Liver (tissue), 8 donors: ENCODE measurements at regions not wholly inside any gene's neighbourhood (a gene's known extent, or its start where the extent isn't known, plus 50 kb on each side); places are given as distances from the start of the nearest gene placed in this dataset.

Experiments used
- DNase-seq: peaks from one replicate; pipeline ENCODE4 v3.0.0-alpha.2; 2017; ENCODE audit warnings: low spot score
- H3K27ac ChIP-seq, 2 donors: one replicate each; pipeline ENCODE4 v1.7.0; 2013; ENCODE audit warnings: inconsistent platforms in 2 of 2, low read length in 2 of 2, control low read depth in 1 of 2, low read depth in 1 of 2, mild to moderate bottlenecking in 1 of 2
- H3K27me3 ChIP-seq, 4 donors: one replicate each; pipeline versions ENCODE4 v1.6.1 to v1.7.0; 2013; ENCODE audit warnings: low read length in 3 of 4, inconsistent platforms in 1 of 4, mild to moderate bottlenecking in 1 of 4, moderate library complexity in 1 of 4; ENCODE audit not compliant: control insufficient read depth in 4 of 4, insufficient read depth in 4 of 4
- H3K36me3 ChIP-seq, 4 donors: one replicate each; pipeline versions ENCODE4 v1.6.1 to v1.7.0; 2013; ENCODE audit warnings: low read length in 3 of 4, mild to moderate bottlenecking in 3 of 4, low read depth in 1 of 4, moderate library complexity in 1 of 4; ENCODE audit not compliant: control insufficient read depth in 4 of 4, insufficient read depth in 3 of 4
- H3K4me1 ChIP-seq, 4 donors: one replicate each; pipeline versions ENCODE4 v1.6.1 to v1.7.0; 2013; ENCODE audit warnings: low read length in 3 of 4, mild to moderate bottlenecking in 3 of 4, moderate library complexity in 1 of 4; ENCODE audit not compliant: control insufficient read depth in 4 of 4, insufficient read depth in 4 of 4
- H3K4me3 ChIP-seq, 3 donors: one replicate each; pipeline versions ENCODE4 v1.6.1 to v1.7.0; 2013; ENCODE audit warnings: low read length in 3 of 3, control low read depth in 1 of 3, low read depth in 1 of 3, mild to moderate bottlenecking in 1 of 3
- H3K9ac ChIP-seq, 2 donors: one replicate each; pipeline ENCODE4 v1.7.0; 2013; ENCODE audit warnings: low read length in 2 of 2, mild to moderate bottlenecking in 2 of 2, moderate library complexity in 2 of 2, control low read depth in 1 of 2, low read depth in 1 of 2
- H3K9me3 ChIP-seq, 4 donors: one replicate each; pipeline versions ENCODE4 v1.6.1 to v1.7.0; 2013; ENCODE audit warnings: low read length in 3 of 4; ENCODE audit not compliant: control insufficient read depth in 4 of 4
- CTCF ChIP-seq: fragments of 150-350 bp; IDR thresholded peaks from 2 replicates; pipeline ENCODE4 v1.5.1; 2017; ENCODE audit warnings: improper control_type of control experiment, low read depth, low read length; ENCODE audit not compliant: missing input control
- EGR1 ChIP-seq, 2 donors: IDR thresholded peaks; 2 replicates each; pipeline ENCODE4 v1.6.1; 2016 to 2018; ENCODE audit warnings: antibody characterized with exemption in 2 of 2, low read depth in 2 of 2
- FOXA1 ChIP-seq: IDR thresholded peaks from 2 replicates; pipeline ENCODE4 v1.6.1; 2016; ENCODE audit warnings: antibody characterized with exemption
- FOXA2 ChIP-seq: IDR thresholded peaks from 2 replicates; pipeline ENCODE4 v1.6.1; 2016; ENCODE audit warnings: antibody characterized with exemption
- GABPA ChIP-seq, 2 donors: IDR thresholded peaks in 1 of 2; conservative IDR thresholded peaks in 1 of 2; 2 replicates each; pipeline ENCODE4 v1.6.1; 2016; ENCODE audit warnings: antibody characterized with exemption in 2 of 2, mild to moderate bottlenecking in 1 of 2, moderate library complexity in 1 of 2
- HNF4A ChIP-seq, 2 donors: conservative IDR thresholded peaks; 2 replicates each; pipeline ENCODE4 v1.6.1; 2016; ENCODE audit warnings: antibody characterized with exemption in 2 of 2, mild to moderate bottlenecking in 2 of 2
- HNF4G ChIP-seq: IDR thresholded peaks from 2 replicates; pipeline ENCODE4 v1.6.1; 2016; ENCODE audit warnings: antibody characterized with exemption
- JUND ChIP-seq, 2 donors: IDR thresholded peaks; 2 replicates each; pipeline ENCODE4 v1.6.1; 2016; ENCODE audit warnings: antibody characterized with exemption in 2 of 2
- MAX ChIP-seq: IDR thresholded peaks from 2 replicates; pipeline ENCODE4 v1.6.1; 2016; ENCODE audit warnings: antibody characterized with exemption
- NR2F2 ChIP-seq: IDR thresholded peaks from 2 replicates; pipeline ENCODE4 v1.6.1; 2016; ENCODE audit warnings: antibody characterized with exemption
- RAD21 ChIP-seq, 2 donors: IDR thresholded peaks; 2 replicates each; pipeline ENCODE4 v1.6.1; 2016; ENCODE audit warnings: antibody characterized with exemption in 2 of 2, mild to moderate bottlenecking in 2 of 2
- REST ChIP-seq: IDR thresholded peaks from 2 replicates; pipeline ENCODE4 v1.6.1; 2016; ENCODE audit warnings: antibody characterized with exemption, mild to moderate bottlenecking
- RXRA ChIP-seq, 2 donors: IDR thresholded peaks; 2 replicates each; pipeline ENCODE4 v1.6.1; 2017 to 2018; ENCODE audit warnings: antibody characterized with exemption in 2 of 2, mild to moderate bottlenecking in 1 of 2
- SP1 ChIP-seq: IDR thresholded peaks from 2 replicates; pipeline ENCODE4 v1.6.1; 2018; ENCODE audit warnings: antibody characterized with exemption, mild to moderate bottlenecking
- TAF1 ChIP-seq: conservative IDR thresholded peaks from 2 replicates; pipeline ENCODE4 v1.6.1; 2016; ENCODE audit warnings: antibody characterized with exemption, mild to moderate bottlenecking
- YY1 ChIP-seq: IDR thresholded peaks from 2 replicates; pipeline ENCODE4 v1.6.1; 2016; ENCODE audit warnings: antibody characterized with exemption, mild to moderate bottlenecking
- WGBS: extraction: QIAGEN DNeasy Blood & Tissue Kit; methylation state at CpG from one replicate; pipeline ENCODE4 v1.1.7; 2013; 5-methylcytosine and 5-hydroxymethylcytosine counted together
- TF ChIP-seq, protein P1 (sequence below): IDR thresholded peaks from 2 replicates; pipeline ENCODE4 v1.6.1; 2016; ENCODE audit warnings: antibody characterized with exemption
- TF ChIP-seq, protein P2 (sequence below): IDR thresholded peaks from 2 replicates; pipeline ENCODE4 v1.6.1; 2016; ENCODE audit warnings: antibody characterized with exemption
- donor health status: healthy.
- donor health status: healthy.
- donor health status: healthy.
- donor health status: healthy.
- donor health status: healthy.

GRCh38 chr21:29429218-29429617 is 130.5 kb downstream of the BACH1 start:
- Histone ChIP-seq H3K36me3 (no peaks in the 10 kb centered on the region), H3K27ac (no peak overlapping the region), H3K27me3 (no peaks in the 10 kb centered on the region), H3K4me3 (no peak overlapping the region), H3K9me3 (no peaks in the 10 kb centered on the region), H3K4me1 (no peaks in the 10 kb centered on the region), H3K9ac (no peak overlapping the region)
- TF ChIP-seq GABPA (IDR thresholded peaks at IDR 0.05 in 1 of 2, conservative IDR thresholded peaks at IDR 0.05 in 1 of 2) (no peak), FOXA2 (no peak), TAF1 (no peak), RAD21 (IDR thresholded peaks at IDR 0.05) (no peak), SP1 (no peak), HNF4G (no peak), REST (no peak), YY1 (no peak), HNF4A (conservative IDR thresholded peaks at IDR 0.05) (no peak)
- TF ChIP-seq, protein P1, sequence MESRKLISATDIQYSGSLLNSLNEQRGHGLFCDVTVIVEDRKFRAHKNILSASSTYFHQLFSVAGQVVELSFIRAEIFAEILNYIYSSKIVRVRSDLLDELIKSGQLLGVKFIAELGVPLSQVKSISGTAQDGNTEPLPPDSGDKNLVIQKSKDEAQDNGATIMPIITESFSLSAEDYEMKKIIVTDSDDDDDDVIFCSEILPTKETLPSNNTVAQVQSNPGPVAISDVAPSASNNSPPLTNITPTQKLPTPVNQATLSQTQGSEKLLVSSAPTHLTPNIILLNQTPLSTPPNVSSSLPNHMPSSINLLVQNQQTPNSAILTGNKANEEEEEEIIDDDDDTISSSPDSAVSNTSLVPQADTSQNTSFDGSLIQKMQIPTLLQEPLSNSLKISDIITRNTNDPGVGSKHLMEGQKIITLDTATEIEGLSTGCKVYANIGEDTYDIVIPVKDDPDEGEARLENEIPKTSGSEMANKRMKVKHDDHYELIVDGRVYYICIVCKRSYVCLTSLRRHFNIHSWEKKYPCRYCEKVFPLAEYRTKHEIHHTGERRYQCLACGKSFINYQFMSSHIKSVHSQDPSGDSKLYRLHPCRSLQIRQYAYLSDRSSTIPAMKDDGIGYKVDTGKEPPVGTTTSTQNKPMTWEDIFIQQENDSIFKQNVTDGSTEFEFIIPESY = no peak
- TF ChIP-seq, protein P2, sequence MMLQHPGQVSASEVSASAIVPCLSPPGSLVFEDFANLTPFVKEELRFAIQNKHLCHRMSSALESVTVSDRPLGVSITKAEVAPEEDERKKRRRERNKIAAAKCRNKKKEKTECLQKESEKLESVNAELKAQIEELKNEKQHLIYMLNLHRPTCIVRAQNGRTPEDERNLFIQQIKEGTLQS = no peak
- no peak for DNase-seq

DNA sequence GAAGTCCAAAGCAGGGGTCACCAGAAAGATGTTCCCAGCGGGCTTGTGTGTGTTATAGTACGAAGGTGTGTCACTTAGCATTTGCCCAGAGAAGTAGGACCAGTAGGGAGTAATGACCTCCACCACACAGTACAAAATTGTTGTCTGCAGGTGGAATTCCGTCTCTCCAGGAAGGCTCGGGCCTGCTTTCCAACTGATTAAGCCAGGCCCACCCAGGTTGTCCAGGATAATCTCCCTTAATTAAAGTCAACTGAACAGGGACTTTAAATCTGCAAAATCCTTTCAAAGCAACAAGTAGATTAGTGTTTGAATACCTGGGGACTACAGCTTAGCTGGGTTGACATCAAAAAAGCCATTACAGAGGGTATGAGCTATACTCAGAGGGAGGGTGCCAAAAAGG is 131.3 kb downstream of the BACH1 start:
- TF ChIP-seq RAD21 (IDR thresholded peaks at IDR 0.05) = no peak
- TF ChIP-seq JUND (IDR thresholded peaks at IDR 0.05) = no peak
- no peak for TF ChIP-seq GABPA (IDR thresholded peaks at IDR 0.05 in 1 of 2, conservative IDR thresholded peaks at IDR 0.05 in 1 of 2)
- TF ChIP-seq HNF4A (conservative IDR thresholded peaks at IDR 0.05) = no peak
- no peak for TF ChIP-seq MAX
- TF ChIP-seq, protein P1 = no peak
- no peak for TF ChIP-seq REST
- TF ChIP-seq TAF1 = no peak
- TF ChIP-seq YY1 = no peak
- TF ChIP-seq CTCF = no peak
- no peak for TF ChIP-seq HNF4G
- no peak for TF ChIP-seq NR2F2
- TF ChIP-seq SP1 = no peak
- no peak for TF ChIP-seq FOXA2
- no peak for TF ChIP-seq FOXA1
- no peak for TF ChIP-seq RXRA (IDR thresholded peaks at IDR 0.05)
- TF ChIP-seq EGR1 (IDR thresholded peaks at IDR 0.05; ENCODE audit: low read depth in 2 of 2) = no peak
- TF ChIP-seq, protein P2 = no peak
- Histone ChIP-seq H3K4me1 (no peaks in the 10 kb centered on the region), H3K4me3 (no peak overlapping the region), H3K27ac (no peak overlapping the region), H3K9ac (no peak overlapping the region), H3K36me3 (no peaks in the 10 kb centered on the region), H3K9me3 (no peaks in the 10 kb centered on the region), H3K27me3 (no peaks in the 10 kb centered on the region)
- WGBS = 97% methylated on average over 4 of the region's 4 CpGs
- DNase-seq = no peak
